ENCODE measurements at regions not wholly inside any gene's neighbourhood (a gene's known extent, or its start where the extent isn't known, plus 50 kb on each side); places are given as distances from the start of the nearest gene placed in this dataset.

GRCh38 chr18:29928081-29928480 lies 1114.5 kb downstream of the DSC3 start:
- Histone ChIP-seq H3K4me3 (ENCODE audit: low read depth, low read length) (no peak overlapping the region), H3K36me3 (ENCODE audit: control insufficient read depth, insufficient read depth, low read length) (no peaks in the 10 kb centered on the region), H3K27me3 (ENCODE audit: control insufficient read depth, insufficient read depth, low read length) (no peaks in the 10 kb centered on the region)
- no peak for TF ChIP-seq CTCF (IDR thresholded peaks at IDR 0.05; ENCODE audit: insufficient read depth, low read length, poor library complexity, severe bottlenecking)
- no peak for DNase-seq (ENCODE audit: low read depth)

DNA sequence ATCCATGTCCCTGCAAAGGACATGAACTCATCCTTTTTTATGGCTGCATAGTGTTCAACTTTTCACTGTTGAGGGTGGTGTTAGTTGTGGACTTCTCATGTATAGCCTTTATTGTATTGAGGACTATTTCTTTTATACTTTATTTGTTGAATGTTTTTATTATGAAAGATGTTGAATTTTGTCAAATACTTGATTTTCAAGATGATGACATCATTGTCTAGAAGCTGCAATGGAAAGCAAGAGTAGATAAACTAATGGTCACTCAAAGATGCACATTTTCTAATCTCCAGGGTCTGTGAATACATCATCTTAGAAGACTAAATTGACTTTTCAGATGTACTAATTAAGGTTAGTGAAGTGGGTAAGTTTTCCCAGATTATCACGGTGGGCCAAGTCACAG lies 1117.0 kb downstream of the DSC3 start:
- no peak for TF ChIP-seq CTCF (IDR thresholded peaks at IDR 0.05; ENCODE audit: insufficient read depth, low read length, poor library complexity, severe bottlenecking)
- H3K36me3 ChIP-seq (ENCODE audit: control insufficient read depth, insufficient read depth, low read length), result no peaks in the 10 kb centered on the region
- no peak overlapping the region for H3K4me3 ChIP-seq (ENCODE audit: low read depth, low read length)
- H3K27me3 ChIP-seq (ENCODE audit: control insufficient read depth, insufficient read depth, low read length), result no peaks in the 10 kb centered on the region
- no peak for DNase-seq (ENCODE audit: low read depth)

DNA sequence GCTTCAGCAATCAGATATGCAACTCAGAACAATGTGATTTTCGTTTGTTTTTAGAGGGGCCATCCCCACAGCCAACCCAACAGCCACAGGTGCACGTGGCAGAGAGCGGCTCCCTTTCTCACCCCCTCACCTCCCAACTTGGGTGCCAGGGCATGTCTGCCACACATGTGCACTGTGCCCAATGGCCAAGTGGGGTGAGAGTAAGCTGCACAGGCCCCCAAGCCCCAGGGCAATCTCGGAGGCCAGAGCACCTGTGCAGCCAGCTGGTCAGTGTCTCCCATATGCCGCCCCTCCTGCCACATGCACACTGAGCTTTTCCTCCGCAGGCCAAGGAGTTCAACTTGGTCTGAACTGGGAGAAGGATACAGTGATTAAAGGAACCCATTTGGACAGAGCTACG lies 1130.2 kb downstream of the DSC3 start:
- no peaks in the 10 kb centered on the region for H3K36me3 ChIP-seq (ENCODE audit: control insufficient read depth, insufficient read depth, low read length)
- TF ChIP-seq CTCF (IDR thresholded peaks at IDR 0.05; ENCODE audit: insufficient read depth, low read length, poor library complexity, severe bottlenecking), result no peak
- no peak overlapping the region for H3K4me3 ChIP-seq (ENCODE audit: low read depth, low read length)
- no peak for DNase-seq (ENCODE audit: low read depth)
- no peaks in the 10 kb centered on the region for H3K27me3 ChIP-seq (ENCODE audit: control insufficient read depth, insufficient read depth, low read length)

- peak; percentile 58 for TF ChIP-seq CTCF (IDR thresholded peaks at IDR 0.05; ENCODE audit: insufficient read depth, low read length, poor library complexity, severe bottlenecking)
- no peaks in the 10 kb centered on the region for H3K36me3 ChIP-seq (ENCODE audit: control insufficient read depth, insufficient read depth, low read length)
- no peak overlapping the region for H3K4me3 ChIP-seq (ENCODE audit: low read depth, low read length)
- no peaks in the 10 kb centered on the region for H3K27me3 ChIP-seq (ENCODE audit: control insufficient read depth, insufficient read depth, low read length)
- no peak for DNase-seq (ENCODE audit: low read depth)
These were observed 1149.5 kb downstream of the DSC3 start for GRCh38 chr18:29892960-29893558.

DNA sequence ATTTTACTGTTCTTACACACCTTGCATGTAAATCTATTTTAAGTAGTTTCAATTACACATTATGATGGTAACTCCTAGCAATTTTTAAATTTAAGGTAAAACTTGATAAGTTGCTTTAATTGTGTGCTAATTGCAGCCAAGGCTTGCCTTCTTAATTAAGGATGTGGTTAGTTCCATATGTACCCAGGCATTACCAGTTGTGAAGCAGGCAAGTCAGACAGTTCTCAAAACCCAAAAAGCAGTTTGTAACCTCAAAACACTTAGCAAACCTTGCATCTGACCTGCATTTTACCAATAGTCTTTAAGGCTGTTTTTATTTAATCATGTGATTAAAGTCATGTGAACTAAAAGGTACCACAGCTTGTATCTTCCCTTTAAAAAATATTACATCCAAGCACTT lies 1159.4 kb downstream of the DSC3 start:
- DNase-seq (ENCODE audit: low read depth), result no peak
- no peak for TF ChIP-seq CTCF (IDR thresholded peaks at IDR 0.05; ENCODE audit: insufficient read depth, low read length, poor library complexity, severe bottlenecking)
- Histone ChIP-seq H3K27me3 (ENCODE audit: control insufficient read depth, insufficient read depth, low read length) (no peaks in the 10 kb centered on the region), H3K4me3 (ENCODE audit: low read depth, low read length) (no peak overlapping the region), H3K36me3 (ENCODE audit: control insufficient read depth, insufficient read depth, low read length) (no peaks in the 10 kb centered on the region)

- H3K36me3 ChIP-seq (ENCODE audit: control insufficient read depth, insufficient read depth, low read length), result no peaks in the 10 kb centered on the region
- H3K4me3 ChIP-seq (ENCODE audit: low read depth, low read length), result no peak overlapping the region
- H3K27me3 ChIP-seq (ENCODE audit: control insufficient read depth, insufficient read depth, low read length), result no peaks in the 10 kb centered on the region
- TF ChIP-seq CTCF (IDR thresholded peaks at IDR 0.05; ENCODE audit: insufficient read depth, low read length, poor library complexity, severe bottlenecking), result no peak
- no peak for DNase-seq (ENCODE audit: low read depth)
These were observed 1159.9 kb downstream of the DSC3 start for GRCh38 chr18:29882620-29883019.
